ENCODE measurements at regions not wholly inside any gene's neighbourhood (a gene's known extent, or its start where the extent isn't known, plus 50 kb on each side); places are given as distances from the start of the nearest gene placed in this dataset.
A peak's percentile ranks its signal among the peaks of the same experiment; 100 is the strongest.

DNA sequence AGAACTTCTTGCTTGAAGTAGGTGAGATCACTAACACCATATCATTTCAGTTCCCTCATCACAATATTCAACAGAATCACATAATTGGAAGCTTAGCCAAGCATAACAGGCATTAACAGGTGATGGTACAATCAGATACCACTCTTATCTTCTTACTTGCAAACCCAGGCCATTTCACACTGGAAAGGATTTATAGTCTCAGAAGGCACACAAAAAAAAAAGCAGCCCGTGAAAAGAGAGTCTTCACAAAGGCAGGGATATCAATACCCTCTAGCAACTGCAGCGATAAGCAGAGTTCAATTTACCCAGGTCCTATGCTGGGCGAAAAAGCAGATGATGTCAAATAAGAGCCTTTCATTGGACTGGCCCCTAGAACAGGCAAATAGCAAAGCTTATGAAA is 1082.4 kb downstream of the XPNPEP1 start:
- no peak for DNase-seq

DNA sequence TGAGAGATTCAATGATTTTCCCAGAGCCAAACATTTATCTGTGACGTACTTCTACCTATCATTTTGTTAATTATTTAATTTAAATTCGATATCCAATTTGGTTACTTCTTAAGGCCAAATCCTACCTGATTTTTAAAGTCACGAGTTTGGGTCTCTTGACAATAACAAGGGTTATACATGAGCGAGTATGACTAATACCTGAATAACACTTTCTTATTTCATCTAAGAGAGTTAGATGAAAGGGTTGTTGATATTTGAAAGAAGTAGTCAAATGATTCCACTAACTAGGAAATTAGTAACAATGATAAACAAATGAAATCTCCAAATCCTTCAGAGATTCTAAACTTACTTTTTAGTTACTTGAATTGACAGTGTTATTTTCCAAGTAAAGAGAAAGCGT is 1086.9 kb downstream of the XPNPEP1 start:
- DNase-seq = no peak

DNA sequence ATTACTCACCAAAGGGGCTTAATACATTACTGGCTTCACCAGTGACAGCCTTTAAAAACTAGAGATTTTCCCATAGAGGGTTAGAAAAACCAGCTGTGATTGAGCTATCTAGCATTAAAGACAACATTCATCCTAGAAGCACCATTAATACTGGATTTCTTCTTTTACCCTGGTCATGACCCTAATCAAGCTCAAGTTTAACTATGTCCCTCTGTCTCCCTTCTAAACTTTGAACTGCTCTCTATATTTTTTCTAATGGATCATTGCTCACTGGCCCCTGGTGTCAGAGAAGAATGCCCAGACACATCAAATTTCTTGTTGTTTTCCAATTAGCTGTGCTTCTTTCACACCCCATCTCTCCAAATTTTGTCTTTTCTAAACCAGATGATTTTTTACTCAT is 1101.3 kb downstream of the XPNPEP1 start:
- no peak for DNase-seq

DNA sequence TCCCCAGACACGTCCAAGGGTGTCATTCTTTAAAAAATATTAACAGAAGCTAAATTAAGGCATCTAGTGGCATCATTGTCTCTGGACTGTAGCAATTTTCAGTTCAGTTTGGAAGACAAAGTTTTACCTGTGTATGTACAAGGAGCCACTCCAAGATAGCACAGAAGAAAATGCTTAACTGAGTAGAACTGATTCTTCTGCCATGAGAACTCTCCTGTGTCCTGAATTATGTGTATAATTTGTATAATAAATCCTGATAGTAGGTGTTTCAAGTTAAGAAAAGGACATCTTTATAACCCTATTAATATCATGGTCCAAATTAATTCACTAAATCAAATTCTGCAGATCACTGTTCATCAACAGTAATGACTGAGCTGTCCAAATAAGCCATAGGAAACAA is 1104.0 kb downstream of the XPNPEP1 start:
- no peak for DNase-seq

DNA sequence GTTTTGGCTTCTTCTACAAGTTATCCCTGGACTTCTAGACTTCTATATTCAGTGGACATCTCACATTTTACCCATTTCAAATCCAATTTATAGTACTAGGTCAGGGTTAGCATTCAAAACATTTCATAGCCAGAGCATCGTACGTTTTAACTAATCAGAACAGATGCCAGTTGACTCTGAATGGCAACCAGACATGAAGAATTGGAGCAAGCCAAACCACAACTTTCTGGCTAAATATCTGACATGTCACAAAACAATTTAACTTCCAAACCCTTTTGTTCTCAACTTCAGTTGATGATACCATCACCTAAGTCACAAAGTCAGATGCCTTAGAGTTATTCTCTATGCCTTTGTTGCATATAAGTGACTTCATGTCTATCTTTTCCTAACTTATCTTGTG is 1105.7 kb downstream of the XPNPEP1 start:
- DNase-seq = no peak

DNA sequence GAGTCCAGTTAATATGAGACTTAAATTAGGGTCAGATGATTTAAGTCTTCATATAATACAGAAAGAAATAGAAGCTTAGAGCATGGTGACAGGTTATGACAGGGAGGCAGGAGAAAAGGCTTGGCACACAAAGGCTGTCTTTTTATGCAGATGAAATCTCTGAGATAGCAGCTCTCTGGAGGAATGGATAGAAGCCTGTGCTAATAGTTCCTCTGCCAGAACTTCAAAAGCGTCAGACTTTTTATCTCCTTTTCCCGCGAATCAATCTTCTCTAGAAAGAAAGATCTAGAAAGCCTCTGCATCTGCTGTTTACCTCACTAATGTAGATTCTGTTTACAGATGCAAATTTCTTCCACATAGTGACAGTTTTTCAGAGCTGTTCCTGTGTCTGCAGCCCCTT is 1106.2 kb downstream of the XPNPEP1 start:
- DNase-seq = no peak

DNA sequence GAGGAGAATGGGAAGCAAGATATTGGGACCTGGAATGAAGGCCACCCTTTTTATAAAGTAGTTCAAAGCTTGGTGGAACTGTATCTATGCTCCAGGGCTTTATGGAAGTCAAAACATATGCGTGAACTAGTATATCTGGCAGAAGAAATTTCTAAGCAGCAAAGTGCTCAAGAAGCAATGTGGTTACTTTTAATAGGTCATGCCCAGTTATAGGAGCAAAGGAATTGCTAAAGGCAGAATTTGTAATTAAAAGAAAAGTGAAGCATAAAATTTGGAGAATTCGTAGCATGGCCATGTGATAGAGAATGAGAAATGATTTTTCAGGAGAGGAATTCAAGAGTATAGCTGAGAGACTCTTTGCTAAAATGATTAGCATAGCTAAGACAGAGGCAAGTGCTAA is 1110.4 kb downstream of the XPNPEP1 start:
- DNase-seq = no peak

DNA sequence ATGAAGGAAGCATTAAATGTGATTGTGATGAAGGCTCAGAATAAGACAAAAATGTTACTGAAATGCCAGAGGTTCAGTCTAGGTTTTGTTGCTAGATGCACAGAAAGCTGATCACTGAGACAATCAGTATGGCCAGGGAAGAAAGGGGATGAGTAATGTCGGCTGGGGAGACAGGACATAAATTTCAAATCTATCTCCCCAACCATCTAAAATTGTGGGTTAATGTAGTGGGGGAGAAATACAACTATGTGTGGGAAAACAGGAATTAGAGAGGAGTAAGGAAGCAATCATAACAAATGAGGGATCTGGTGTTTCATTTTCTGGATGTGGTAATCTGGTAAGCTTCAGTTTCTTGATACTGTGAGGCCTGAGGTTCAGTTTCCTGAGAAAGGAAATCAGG is 1111.0 kb downstream of the XPNPEP1 start:
- no peak for DNase-seq

DNA sequence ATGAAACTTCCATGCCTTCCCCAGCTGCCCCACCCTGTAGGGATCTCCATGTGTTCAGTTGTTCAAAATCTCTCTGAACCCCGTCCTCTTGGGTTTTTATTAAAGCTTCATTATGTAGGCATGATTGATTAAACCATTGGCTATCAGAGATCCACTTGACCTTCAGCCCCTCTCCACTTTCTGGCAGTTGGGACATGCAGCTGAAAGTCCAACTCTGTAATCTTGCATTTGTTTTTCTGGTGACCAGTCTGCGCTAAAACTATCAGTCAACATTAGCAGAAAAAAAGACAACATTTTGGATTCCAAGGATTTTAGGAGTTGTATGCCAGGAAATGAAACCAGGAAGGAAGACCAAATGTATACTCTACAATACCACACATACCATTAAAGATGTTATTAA is 1115.1 kb downstream of the XPNPEP1 start:
- DNase-seq = no peak

DNA sequence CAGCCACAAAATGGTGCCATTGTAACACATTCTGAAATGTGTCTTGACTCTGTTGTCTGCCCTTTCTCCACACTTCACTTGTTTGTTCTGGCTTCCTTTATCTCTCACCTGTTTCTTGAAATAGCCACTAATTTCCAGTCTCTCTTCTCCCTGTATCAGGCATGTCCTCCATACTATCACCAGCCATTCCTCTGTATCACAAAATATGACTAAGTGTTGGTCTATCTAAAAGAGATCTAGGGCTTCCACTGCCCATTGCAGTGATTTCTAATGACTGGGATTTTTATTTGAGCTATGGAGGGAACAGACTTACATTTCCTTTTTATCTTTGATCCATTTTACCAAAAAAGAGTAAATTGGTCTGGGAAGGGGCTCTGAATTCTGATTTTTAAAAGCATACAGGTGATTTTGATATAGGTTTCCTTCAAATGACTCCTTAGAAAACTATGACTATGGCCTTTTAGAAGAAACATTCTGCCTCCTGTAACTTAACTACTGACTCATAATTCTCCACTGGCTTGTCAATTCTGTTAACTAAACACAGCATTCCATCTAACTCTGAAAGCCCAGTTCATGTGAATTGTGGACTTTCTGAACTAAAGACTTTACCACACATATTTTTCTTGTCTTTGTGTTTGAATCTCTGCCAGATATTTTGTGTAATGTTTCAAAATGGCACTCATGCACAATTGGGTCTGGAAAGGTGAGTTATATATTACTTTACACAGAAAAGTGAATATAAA is 1121.4 kb downstream of the XPNPEP1 start:
- no peak for DNase-seq

DNA sequence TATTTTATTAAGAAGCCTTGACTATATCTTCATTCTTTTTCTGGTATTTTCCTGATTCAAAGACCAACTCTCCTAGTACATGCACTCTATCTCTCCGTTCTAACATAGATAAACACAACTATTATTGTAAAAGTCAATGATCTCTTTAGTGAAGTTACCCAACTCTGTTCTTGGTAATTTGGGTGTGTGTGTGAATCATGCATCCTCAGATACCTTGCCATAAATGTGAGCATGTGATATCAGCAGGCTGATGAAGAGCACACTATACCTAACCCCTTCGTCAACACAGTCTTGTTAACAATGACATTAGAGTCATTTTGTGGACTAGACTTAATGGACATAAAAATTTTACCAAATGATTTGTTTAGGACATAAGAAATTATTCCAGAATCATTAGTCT is 1122.1 kb downstream of the XPNPEP1 start:
- no peak for DNase-seq

DNA sequence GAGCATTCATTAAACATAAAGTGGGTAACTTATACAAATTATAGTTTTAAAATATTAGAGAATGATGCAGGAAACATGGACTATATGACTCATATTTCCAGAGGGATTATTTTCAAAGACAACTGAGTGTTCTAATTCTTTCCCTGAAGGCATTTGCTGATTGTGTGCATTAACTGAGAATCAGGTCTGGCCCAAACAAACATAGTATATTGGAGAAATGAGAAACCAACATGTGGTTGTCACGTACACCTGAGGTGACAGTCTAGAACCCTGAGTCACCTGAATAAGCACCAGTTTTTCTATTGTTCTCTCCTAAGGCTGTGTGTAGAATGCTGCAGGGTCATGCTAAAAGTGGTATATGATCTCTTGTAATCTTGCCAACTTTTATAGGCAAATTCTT is 1125.7 kb downstream of the XPNPEP1 start:
- DNase-seq = no peak

DNA sequence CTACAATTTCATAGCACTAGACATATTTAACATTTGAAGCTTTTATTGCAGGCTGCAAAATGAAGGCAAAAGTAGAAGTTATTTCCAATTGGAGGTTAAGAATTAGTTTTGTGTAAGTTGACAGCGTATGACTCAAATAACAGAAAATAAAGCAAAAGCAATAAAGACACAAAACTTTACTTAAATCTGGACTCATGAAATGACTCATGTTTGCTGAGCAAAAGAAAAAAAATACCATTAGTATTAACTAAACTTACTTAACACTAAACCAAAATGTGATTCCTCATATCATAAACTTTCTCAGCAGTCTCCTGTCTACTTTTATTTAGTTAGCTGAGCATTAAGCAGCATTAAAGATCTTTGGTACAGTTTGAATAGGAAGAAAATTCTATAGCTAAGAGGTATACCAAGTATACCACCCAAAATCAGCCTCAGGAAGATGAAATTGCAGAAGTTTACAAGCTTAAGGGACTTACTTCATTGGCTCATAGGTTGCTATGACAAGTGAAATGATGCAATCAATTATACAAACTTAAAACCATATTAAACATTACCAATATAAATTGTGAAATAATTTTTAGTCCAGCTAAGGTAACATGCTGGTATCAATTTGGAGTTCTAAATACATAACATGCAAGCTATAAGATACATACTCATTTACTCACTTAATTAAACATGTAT is 1131.4 kb downstream of the XPNPEP1 start:
- DNase-seq = no peak

DNA sequence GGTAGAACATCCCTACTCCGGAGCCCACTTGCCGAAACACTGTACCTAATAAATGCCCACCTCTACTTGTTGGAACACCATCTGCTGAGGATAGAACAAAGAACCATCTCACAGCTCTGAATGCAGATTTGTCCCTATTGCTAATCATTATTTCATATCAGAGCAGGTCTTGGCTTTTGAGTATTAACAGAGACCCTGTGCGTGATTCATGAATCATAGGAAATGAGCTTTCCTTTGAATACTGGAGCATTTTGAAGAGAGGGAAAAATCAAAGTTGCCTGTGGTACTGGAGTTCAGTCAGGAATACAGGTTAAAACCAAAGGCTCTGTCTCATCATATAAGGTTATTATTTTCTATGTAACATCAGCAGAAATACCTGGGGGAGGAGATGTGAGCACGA is 1132.3 kb downstream of the XPNPEP1 start:
- DNase-seq = no peak

DNA sequence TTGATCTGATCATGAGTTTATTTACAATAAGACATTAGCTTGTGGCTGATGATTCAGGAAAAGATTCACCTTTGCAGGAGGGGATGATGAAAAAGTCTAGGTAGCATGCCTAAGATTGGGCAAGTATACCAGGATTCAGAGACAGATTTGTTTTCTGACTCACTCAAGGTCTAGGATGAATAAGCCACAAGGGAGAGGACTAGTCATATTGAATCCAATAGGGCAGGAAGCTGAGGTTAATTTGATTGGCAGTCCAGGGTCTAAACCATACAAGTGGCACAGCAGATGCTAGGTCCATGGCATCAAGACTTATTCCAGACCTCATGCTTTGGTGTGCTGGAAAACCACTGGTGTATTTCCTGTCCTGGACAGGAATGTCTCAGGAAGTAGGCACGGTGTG is 1133.4 kb downstream of the XPNPEP1 start:
- DNase-seq = no peak

DNA sequence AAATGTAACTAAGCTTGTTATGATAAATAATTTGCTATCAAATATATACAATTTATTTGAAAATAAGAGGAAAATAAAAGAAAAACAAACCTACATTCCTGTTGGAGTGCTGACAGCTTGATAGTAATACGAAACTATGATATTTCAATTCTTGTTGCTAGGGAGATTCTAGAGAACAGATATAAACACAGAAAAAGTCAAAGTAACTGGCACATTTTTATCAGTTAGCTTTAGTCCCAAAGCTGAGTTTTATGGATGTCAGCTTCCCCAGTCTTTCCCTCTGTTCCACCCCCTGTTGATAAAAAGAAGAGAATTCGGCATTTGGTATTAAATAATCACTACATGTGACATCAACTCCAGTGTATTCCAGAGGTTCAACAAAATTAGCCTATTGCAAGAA is 1134.0 kb downstream of the XPNPEP1 start:
- DNase-seq = no peak

DNA sequence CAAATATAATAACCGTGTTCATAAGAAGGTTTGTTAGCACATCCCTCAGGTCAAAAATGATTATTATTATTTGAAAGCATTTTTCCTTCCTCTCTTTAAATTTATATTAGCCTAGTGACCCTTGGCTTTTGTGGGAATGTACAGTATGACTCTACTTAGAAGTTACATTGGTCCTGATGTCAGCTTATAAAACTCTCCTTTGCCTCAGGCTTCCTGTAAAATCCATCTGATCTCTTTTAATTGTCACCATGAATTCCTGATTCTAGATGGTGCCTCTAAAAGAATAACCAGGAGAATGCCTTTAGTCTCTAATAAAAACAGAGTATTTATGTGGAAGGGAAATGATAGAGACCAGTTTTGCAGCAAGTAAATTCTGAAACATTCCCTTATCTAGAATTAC is 1134.4 kb downstream of the XPNPEP1 start:
- DNase-seq = no peak

DNA sequence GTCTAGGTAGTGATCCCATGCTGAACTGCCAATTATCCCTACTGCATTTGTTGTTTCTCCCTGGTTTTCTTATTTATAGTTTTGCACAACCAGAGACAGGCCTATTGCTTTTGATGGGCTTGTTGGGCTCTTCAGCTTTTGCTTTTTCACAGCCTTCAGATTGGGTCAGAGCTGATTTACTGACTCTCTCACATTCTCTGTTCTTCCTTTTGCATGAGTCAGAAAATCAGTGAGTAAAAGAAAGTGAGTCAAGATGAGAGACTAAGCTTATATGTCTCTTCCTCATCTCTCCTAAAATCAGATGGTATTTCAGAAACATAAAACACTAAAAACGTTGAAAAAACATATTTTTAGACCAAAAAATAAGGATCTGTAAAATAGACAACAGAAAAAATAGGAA is 1135.4 kb downstream of the XPNPEP1 start:
- no peak for DNase-seq

DNA sequence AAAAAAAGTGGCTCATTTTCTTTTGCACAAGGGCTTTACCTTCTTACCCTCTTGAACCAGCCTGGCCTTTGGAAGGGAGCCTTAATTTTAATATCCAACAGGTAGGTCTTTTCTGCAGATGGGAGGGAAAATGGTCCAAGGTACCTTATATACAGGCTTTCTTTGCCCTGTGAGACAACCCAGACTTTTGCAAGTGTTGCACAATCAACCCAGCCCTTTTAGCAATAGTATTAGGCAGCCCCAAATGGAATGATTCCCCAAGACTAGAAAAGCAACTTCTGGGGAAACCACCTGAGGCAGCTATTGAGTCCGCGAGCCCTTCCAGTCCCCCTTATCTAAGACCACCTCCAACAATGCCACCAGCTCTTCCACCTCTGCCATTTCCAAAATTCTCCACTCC is 1138.3 kb downstream of the XPNPEP1 start:
- no peak for DNase-seq

DNA sequence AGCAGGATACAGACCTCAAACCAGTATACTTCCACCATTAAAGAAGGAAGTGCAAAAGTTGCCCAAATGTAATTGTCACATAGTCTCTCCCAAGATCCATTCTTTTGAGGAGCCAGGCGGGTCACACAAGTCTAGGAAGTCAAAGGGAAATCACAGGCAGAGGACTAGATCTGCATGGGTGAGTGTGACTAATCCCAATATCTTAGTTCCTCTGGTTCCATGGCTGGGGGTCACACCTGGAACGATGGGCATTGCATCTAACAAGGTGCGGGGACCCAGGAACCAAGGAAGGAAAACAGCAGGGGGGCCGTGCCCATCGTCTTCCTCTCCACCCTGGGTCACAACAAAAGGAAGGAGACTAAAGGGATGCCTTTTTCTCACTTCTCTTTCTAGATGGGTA is 1138.8 kb downstream of the XPNPEP1 start:
- DNase-seq = no peak

DNA sequence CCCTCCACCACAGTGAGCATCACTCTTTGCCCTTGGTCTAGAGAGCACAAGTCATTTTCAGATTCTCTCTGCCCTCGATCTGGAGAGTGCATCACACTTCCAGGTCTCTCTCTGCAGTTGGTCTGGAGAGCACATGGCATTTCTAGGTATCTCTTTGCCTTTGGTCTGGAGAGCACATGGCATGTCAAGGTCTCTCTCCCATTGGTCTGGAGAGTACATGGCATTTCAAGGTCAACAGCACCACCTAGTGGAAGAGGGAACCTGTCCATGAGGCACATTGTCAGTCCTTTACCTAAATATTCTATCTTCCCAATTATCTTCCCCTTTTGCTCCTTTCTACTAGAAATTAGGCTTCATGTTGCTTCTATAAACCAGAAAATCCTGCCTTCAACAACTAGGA is 1139.4 kb downstream of the XPNPEP1 start:
- peak in 1 of 2 donors; percentile 45 for DNase-seq

DNA sequence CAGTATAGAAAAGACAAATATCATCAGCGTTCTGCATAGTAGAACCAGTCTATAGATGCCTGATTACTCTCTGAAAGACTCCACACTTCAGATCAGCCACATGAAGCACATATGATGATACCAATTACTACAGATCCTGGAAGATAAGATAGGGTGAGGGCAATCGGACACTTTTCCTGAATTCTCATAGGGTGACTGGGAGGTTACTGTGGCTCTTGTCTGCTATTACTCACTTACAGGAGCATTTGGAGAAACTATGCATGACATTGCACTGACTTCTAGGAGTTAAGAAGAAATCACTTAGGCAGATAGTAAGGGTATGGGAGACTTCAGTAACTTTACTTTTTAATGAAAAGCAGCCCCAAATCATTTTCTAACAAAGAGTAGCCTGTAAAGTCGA is 1140.9 kb downstream of the XPNPEP1 start:
- no peak for DNase-seq

DNA sequence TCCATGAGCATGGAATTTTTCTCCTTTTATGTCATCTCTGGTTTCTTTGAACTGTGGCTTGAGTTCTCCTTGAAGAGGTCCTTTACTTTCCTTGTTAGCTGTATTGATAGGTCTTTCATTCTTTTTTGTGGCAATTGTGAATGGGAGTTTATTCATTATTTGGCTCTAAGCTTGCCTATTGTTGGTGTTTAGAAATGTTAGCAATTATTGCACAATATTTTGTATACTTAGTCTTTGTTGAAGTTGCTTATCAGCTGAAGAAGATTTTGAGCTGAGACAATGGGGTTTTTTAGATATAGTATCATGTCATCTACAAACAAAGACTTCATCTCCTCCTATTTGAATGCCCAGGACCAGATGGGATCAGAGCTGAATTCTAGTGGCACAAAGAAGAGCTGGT is 1143.8 kb downstream of the XPNPEP1 start:
- no peak for DNase-seq

DNA sequence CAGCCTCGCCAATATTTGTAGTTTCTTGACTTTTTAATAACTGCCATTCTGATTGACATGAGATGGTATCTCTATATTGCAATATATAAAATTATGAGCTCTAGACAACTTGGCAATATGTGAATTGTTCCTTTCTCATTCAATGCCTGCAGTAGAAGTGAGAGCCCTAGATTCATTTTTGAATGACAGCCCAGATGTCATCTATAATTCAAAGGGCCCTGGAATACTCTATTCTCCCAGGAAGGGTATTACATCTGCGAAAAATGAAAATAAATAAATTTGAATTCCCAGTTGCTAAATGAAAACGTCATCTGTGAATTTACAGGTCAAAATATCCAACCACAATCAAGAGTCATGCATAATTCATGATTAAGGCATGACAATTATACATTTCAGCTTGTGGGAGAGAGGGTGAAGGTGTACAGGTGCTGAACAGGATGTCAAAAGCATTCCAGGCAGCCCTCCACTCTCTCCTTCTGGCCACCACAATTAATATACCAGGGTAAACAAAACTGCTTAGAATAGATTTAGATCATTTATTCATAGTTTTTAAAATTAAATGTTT is 1147.3 kb downstream of the XPNPEP1 start:
- no peak for DNase-seq

Data from inflammatory macrophage (primary cell).